ENCODE measurements at regions not wholly inside any gene's neighbourhood (a gene's known extent, or its start where the extent isn't known, plus 50 kb on each side); places are given as distances from the start of the nearest gene placed in this dataset.

DNA sequence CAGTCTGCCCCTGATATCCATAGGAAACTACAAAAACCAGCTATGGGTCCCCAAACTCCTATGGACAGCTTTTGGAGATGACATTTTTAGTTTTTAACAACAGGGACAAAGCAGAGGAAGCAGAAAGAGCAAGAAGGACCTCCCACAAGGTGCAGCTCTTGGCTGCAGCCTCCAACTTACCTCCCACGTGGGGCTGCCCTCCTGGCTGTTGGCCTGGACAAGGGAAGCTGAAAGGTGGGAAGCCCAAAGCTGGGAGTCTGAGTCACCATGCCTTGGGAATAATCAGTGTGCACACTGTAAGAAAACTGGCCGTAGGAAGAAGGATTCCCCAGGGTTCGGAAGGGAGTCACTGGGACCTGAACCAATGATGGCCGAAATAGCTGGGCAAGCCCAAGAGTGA lies 51.8 kb upstream of the PAX1 start:
- Mint-ChIP-seq H3K27ac (no peak overlapping the region), H3K4me1 (no peaks in the 10 kb centered on the region)

DNA sequence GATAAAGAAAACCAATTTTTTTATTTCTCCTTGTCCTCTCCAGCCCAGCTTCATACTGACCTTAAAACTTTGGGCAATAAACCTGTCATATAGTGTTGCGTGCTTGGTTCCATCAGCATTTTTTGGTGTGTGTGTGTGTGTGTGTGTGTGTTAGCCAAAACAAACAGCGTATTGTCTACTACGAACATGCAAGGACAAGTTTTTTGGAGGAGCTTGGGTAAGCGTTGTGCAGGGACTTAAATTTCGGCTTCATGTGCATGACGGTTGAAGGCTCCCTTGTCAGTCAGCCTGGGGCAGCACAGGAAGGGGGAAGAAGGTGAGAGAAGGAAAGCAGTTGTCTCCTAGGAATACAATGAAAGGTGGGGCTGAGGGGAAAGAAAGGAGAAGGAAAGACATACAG lies 62.0 kb upstream of the PAX1 start:
- intact Hi-C loops (cut with micrococcal nuclease), result no loop called here
- Mint-ChIP-seq H3K4me1 (no peaks in the 10 kb centered on the region), H3K36me3 (ENCODE audit: low read depth) (no peaks in the 10 kb centered on the region), H3K27ac (no peak overlapping the region), H3K27me3 (no peaks in the 10 kb centered on the region), H3K9me3 (peaks cover 9% of the 10 kb centered on the region), H3K4me3 (no peak overlapping the region)
- no peak for DNase-seq

More for the DNA sequence above, 51.8 kb upstream of the PAX1 start:
- Mint-ChIP-seq H3K9me3 (no peaks in the 10 kb centered on the region), H3K4me3 (no peak overlapping the region), H3K36me3 (ENCODE audit: low read depth) (no peaks in the 10 kb centered on the region), H3K27me3 (peaks cover 2% of the 10 kb centered on the region)
- intact Hi-C loops (cut with micrococcal nuclease), result no loop called here
- DNase-seq, result no peak

DNA sequence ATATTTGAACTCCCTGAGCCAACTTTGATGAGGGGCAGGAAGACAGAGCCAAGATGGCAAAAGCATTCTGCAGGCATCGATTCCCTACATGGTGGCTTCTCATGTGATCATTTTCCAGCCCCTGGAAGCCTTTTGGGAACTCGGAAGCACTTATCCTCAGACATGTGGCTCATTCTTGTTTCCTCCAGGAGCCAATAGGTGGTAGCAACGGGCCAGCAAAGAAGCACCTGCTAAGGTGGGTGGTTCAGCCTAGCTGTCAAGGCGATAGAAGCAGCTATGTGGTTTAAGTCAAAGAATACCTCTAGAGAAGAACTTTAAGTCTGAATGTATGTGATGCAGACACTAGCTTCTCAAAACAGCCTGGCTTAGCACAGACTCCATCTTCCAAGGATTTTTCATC lies 64.9 kb upstream of the PAX1 start:
- no peak for DNase-seq
- Mint-ChIP-seq H3K9me3 (peaks cover 9% of the 10 kb centered on the region), H3K4me3 (no peak overlapping the region), H3K36me3 (ENCODE audit: low read depth) (no peaks in the 10 kb centered on the region), H3K27ac (no peak overlapping the region), H3K27me3 (no peaks in the 10 kb centered on the region), H3K4me1 (no peaks in the 10 kb centered on the region)
- intact Hi-C loops (cut with micrococcal nuclease), result no loop called here

DNA sequence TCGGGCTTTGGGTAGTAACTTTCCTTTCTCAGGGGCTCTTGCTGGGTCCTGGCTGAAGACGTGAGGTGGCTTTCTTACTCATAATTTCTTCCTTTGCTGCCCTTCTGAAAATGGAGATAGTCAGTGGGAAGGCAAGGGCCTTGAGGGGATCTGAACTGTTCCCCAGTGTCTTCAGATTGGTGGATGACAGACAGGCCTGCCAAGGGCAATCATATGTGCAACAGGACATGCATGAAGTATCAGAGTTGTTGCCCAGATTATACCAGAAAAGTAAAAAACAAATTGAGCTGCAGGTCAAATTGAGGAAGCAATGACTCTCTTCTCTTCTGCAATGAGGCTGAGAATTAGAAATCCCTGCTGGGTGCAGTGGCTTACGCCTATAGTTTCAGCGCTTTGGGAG lies 71.6 kb upstream of the PAX1 start:
- H3K27me3 Mint-ChIP-seq, result no peaks in the 10 kb centered on the region
- no peaks in the 10 kb centered on the region for H3K9me3 Mint-ChIP-seq
- H3K4me1 Mint-ChIP-seq, result no peaks in the 10 kb centered on the region
- H3K4me3 Mint-ChIP-seq, result no peak overlapping the region
- DNase-seq, result no peak
- no peak overlapping the region for H3K27ac Mint-ChIP-seq
- no peaks in the 10 kb centered on the region for H3K36me3 Mint-ChIP-seq (ENCODE audit: low read depth)
- intact Hi-C loops (cut with micrococcal nuclease), result no loop called here

DNA sequence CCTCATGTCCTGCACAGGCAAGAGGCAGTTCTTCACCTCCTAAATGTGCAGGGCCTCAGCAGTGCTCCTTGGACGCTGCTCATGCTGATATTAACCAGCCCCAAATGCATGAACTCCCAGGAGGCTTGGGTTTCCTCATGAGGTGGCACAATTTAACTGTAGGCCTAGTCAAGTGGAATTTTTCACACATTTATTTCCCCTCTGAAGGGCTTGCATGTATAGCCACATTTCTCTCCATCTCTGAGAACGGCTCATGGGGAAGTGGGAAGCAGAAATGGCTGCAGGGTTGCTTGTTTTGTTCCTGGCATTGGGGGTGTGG lies 72.8 kb upstream of the PAX1 start:
- DNase-seq, result no peak
- Mint-ChIP-seq H3K9me3 (no peaks in the 10 kb centered on the region), H3K36me3 (ENCODE audit: low read depth) (no peaks in the 10 kb centered on the region), H3K4me1 (no peaks in the 10 kb centered on the region), H3K27me3 (no peaks in the 10 kb centered on the region), H3K27ac (no peak overlapping the region), H3K4me3 (no peak overlapping the region)
- intact Hi-C loops (cut with micrococcal nuclease), result no loop called here

DNA sequence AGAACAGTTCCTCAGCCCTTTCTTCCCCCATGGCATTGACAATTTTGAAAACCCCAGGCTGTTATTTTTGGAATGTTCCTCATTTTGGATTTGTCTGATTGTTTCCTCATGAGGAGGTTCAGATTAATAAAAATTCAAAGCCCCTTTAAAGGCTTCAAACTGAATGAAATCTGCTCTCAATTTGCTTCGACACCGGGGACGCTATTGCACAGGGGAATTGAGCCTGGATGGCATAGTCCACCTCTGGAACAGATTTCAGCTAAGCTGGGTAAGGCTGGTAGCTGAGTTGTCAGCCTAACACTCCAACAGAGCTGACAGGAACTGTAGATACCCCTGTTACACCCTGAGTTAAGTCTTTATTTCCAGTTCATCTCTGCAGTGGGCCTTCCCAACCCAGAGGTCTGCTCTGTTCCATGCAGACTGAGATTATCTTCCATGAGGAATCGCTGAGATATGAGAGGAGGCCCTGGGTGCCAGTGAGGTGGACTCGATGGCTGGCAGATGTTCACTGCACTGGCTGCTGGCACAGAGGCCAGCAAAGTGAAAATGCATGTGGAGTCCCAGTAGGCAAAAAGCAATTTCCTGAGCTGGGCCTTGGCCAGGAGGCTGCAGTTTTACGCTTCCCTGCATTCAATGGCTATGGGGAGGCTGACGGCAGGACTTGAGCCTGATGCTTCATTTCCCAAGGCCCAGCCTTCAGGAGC lies 73.3 kb upstream of the PAX1 start:
- Mint-ChIP-seq H3K36me3 (ENCODE audit: low read depth) (no peaks in the 10 kb centered on the region), H3K27me3 (peaks cover 1% of the 10 kb centered on the region), H3K4me1 (no peaks in the 10 kb centered on the region), H3K27ac (no peak overlapping the region), H3K4me3 (no peak overlapping the region), H3K9me3 (no peaks in the 10 kb centered on the region)
- DNase-seq, result no peak
- intact Hi-C loops (cut with micrococcal nuclease), result no loop called here

DNA sequence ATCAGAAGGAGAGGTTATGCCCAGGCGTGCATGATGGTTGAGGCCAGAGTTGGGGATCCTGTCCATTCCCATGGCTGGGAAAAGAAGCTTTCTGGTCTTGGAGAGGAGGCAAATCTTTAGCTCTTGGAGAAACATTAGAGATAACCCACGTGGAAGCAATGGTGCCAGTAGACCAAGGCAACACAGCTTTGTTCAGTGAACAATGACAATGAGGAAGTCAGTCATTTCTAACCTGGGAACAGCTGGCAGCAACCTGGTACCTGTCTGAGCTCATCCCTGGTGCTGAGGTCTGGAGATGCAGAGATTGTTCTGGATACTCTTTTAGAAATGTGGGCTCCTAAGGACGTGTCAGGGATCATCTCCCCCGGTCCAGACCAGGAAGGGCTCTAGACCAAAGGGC lies 76.7 kb upstream of the PAX1 start:
- Mint-ChIP-seq H3K36me3 (ENCODE audit: low read depth) (no peaks in the 10 kb centered on the region), H3K4me1 (no peaks in the 10 kb centered on the region), H3K27ac (no peak overlapping the region), H3K4me3 (no peak overlapping the region), H3K27me3 (peaks cover 7% of the 10 kb centered on the region), H3K9me3 (no peaks in the 10 kb centered on the region)
- no peak for DNase-seq
- intact Hi-C loops (cut with micrococcal nuclease), result no loop called here

DNA sequence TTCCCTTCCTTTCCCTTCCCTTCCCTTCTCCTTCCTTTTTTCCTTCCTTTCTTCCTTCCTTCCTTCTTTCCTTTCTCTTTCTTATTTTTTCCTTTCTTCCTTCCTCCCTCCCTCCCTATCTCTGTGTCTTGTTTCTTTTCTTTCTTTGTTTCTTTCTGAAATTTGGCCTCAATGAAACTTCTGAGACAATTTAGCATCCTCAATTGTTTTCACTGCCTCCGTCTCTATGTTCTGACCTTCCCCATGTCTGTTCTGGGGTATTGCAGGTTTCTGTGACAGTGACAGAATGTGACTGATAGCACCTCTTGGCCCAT lies 81.7 kb upstream of the PAX1 start:
- H3K36me3 Mint-ChIP-seq (ENCODE audit: low read depth), result no peaks in the 10 kb centered on the region
- no peaks in the 10 kb centered on the region for H3K9me3 Mint-ChIP-seq
- intact Hi-C loops (cut with micrococcal nuclease), result no loop called here
- H3K27me3 Mint-ChIP-seq, result peaks cover 9% of the 10 kb centered on the region
- H3K4me1 Mint-ChIP-seq, result peaks cover 6% of the 10 kb centered on the region
- no peak for DNase-seq
- no peak overlapping the region for H3K4me3 Mint-ChIP-seq
- H3K27ac Mint-ChIP-seq, result no peak overlapping the region

DNA sequence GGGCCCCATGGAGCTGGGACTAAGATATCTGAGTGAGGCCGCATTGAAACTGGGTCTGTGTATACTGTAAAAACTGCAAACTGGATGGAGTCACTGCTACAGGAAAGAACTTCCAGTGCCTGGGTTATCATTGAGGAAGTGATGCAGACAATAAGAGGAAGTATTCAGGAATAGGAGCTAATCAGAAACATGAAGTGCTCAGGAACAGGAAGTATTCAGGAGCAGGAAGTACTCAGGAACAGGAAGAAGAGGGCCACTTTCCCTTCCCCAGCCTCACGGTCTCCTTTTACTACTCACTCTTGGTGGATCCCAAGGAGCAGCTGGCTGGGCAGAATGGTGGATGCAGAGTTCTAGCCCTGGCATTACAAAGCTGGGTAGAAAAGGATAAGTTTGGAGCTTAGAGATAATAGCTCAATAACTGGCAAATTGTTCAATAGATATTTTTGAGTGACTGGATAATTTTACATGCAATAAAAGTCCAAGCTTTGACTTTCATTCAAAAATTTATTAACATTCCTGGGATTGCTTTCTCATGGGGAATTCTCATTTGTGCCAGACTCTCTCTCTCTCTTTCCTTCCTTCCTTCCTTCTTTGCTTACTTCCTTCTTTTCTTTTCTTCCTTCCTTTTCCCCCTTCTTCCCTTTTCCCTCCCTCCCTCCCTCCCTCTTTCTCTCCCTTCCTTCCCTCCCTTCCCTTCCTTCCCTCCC lies 82.2 kb upstream of the PAX1 start:
- Mint-ChIP-seq H3K4me1 (peaks cover 6% of the 10 kb centered on the region), H3K36me3 (ENCODE audit: low read depth) (no peaks in the 10 kb centered on the region), H3K4me3 (no peak overlapping the region), H3K9me3 (no peaks in the 10 kb centered on the region), H3K27me3 (peaks cover 9% of the 10 kb centered on the region), H3K27ac (no peak overlapping the region)
- no peak for DNase-seq
- intact Hi-C loops (cut with micrococcal nuclease), result no loop called here

DNA sequence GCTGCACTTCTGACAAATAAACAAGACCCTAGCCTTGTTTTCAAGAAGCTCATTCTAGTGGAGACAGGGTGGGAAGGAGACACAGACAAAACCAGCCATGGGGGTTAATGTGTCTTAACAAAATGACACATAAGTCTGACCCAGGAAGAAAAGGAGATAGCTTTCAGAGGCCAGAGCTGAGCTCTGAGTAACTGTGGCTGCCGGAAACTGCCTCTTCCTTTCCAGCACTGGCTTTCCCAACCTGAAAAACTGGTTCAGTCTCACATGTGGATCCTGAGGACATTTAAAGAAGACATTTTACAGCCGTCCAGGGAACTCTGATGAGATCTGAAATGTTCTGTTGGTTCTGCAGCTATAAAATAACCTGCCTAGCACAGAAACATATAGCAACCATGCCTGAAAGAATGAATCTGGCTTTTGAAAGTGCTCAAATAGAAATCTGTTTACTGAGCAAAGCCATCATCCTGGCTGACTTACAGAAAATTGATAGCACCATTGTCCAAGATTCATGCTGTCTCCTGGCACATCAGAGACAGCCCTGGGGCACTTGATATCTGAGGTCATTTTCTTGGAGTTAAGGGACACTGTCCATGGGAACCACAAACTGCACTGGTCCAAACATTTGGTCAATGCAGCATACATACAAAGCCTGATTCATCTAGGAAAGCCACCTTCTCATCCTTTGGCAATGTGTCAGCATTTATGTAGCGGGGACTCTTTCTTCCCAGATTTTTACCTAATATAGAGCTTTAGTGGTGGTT lies 83.2 kb upstream of the PAX1 start:
- H3K9me3 Mint-ChIP-seq, result no peaks in the 10 kb centered on the region
- no peak overlapping the region for H3K4me3 Mint-ChIP-seq
- no peak overlapping the region for H3K27ac Mint-ChIP-seq
- H3K4me1 Mint-ChIP-seq, result peaks cover 6% of the 10 kb centered on the region
- no peaks in the 10 kb centered on the region for H3K36me3 Mint-ChIP-seq (ENCODE audit: low read depth)
- DNase-seq, result peak; percentile 47
- intact Hi-C loops (cut with micrococcal nuclease), result no loop called here
- H3K27me3 Mint-ChIP-seq, result peaks cover 9% of the 10 kb centered on the region

DNA sequence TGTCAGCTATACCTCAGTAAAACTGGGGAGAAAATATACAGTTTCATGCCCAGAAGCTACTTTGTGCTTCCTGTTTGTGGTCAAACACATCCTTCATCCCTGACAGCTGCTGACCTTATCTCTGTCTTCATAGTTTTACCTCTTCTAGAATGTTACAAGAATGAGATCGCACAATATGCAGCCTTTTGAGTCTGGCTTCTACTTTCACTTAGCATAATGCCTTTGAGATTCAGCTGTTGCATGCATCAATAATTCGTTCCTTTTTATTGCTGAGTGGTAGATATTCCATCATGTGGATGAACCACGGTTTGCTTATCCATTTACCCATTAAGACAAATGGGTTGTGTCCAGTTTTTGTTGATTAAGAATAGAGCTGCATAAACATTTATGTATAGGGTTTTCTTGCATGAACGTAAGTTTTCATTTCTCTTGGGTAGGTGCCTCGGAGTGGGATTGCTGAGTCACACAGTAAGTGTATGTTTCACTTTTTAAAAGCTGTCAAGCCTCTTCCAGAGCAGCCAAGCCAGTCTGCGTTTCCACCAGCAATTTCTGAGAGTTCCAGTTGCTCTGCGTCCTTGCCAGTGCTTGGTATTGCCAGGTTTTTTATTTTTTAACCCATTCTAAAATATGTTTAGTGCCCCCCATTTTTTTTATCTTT lies 86.6 kb upstream of the PAX1 start:
- Mint-ChIP-seq H3K36me3 (ENCODE audit: low read depth) (no peaks in the 10 kb centered on the region), H3K27me3 (peaks cover 7% of the 10 kb centered on the region), H3K4me1 (peaks cover 6% of the 10 kb centered on the region), H3K27ac (no peak overlapping the region), H3K4me3 (no peak overlapping the region), H3K9me3 (no peaks in the 10 kb centered on the region)
- no peak for DNase-seq
- intact Hi-C loops (cut with micrococcal nuclease), result no loop called here

DNA sequence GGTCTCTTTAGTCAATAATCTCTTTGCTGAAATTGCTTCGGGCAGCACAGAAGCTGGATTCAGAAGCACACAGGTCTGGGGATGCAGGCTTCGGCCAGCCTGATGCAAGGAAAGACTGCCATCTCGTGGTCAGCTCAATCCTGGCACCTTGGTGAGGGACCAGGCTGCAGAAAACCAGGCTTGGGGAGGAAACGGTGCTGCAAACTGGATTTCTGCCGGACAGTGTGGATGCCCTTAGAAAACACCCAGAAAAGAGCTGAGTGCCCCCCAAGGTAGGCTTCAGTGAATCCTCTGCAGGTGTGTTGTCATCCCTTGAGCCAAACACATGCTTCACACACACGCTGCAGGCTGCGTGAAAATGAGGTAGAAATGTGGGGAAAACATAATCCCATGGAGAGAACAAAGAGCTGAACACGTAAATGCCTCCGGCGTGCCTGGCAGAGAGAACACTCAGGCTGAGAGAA lies 89.8 kb upstream of the PAX1 start:
- H3K27me3 Mint-ChIP-seq, result peaks cover 6% of the 10 kb centered on the region
- H3K9me3 Mint-ChIP-seq, result no peaks in the 10 kb centered on the region
- no peaks in the 10 kb centered on the region for H3K36me3 Mint-ChIP-seq (ENCODE audit: low read depth)
- H3K4me1 Mint-ChIP-seq, result peaks cover 3% of the 10 kb centered on the region
- H3K4me3 Mint-ChIP-seq, result no peak overlapping the region
- intact Hi-C loops (cut with micrococcal nuclease), result loop anchor here (2.0 kb wide), 1 partner anchor 85 kb away; no protein-coding TSS in a partner anchor
- DNase-seq, result peak; percentile 81
- H3K27ac Mint-ChIP-seq, result no peak overlapping the region

DNA sequence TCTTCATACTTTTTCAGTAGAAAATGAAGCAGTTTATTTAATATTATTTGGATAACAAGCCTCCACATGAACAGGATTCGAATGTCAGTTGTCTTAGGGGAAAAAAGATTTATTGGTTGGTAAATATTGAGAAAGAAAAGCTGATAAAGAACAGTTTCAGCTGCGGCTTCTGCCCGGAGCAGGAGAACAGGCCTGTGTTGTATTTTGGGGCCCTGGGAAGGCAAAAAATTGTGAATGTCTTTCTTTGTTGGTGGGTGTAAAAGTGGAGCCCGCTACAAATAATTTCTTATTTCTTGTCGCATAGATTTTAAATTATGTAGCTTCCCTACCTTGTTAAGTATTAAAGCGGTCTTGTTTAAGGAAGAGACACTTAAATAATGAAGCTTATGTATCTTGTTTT lies 90.5 kb upstream of the PAX1 start:
- Mint-ChIP-seq H3K9me3 (no peaks in the 10 kb centered on the region), H3K27me3 (peaks cover 6% of the 10 kb centered on the region), H3K4me3 (no peak overlapping the region), H3K27ac (no peak overlapping the region), H3K36me3 (ENCODE audit: low read depth) (no peaks in the 10 kb centered on the region), H3K4me1 (peaks cover 3% of the 10 kb centered on the region)
- intact Hi-C loops (cut with micrococcal nuclease), result loop anchor here (2.0 kb wide), 1 partner anchor 84 kb away; no protein-coding TSS in a partner anchor
- DNase-seq, result no peak

DNA sequence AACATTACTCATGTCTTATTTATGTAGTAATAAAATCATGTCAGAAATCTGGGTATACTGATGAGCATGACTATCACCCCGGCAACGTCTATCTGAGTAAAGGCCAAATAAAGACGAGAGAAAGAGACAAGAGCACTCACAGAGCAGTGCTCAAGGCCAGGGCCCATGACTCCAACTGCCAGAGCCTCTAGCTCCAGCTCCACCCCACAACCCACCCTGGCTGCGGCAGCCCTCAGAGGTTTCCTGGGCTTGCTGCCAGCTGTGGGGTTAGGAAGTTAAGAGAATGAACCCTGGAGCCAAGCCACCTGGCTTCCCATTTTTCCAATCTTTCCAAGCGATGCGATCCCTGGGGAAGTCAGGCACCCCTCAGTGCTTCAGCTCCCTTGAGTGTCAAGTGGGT lies 92.0 kb upstream of the PAX1 start:
- no peak for DNase-seq
- intact Hi-C loops (cut with micrococcal nuclease), result no loop called here
- peaks cover 6% of the 10 kb centered on the region for H3K27me3 Mint-ChIP-seq
- H3K9me3 Mint-ChIP-seq, result no peaks in the 10 kb centered on the region
- no peak overlapping the region for H3K4me3 Mint-ChIP-seq
- H3K4me1 Mint-ChIP-seq, result no peaks in the 10 kb centered on the region
- H3K27ac Mint-ChIP-seq, result no peak overlapping the region
- H3K36me3 Mint-ChIP-seq (ENCODE audit: low read depth), result no peaks in the 10 kb centered on the region
